GM10248 (cell line): ENCODE measurements at regions not wholly inside any gene's neighbourhood (a gene's known extent, or its start where the extent isn't known, plus 50 kb on each side); places are given as distances from the start of the nearest gene placed in this dataset.

ENCODE experiments used
- CTCF ChIA-PET: fragments of 300-600 bp; sonication (Branson Sonifier 250); formaldehyde crosslinking; extraction: SDS; loops from one replicate; lab custom pipeline; 2021; ENCODE audit warnings: antibody characterized with exemption; lab: Yijun Ruan, JAX
- POLR2A ChIA-PET: fragments of 350-650 bp; sonication (Branson Sonifier 250); formaldehyde crosslinking; extraction: SDS; loops from one replicate; lab custom pipeline; 2020; ENCODE audit warnings: antibody characterized with exemption; lab: Yijun Ruan, JAX
- DNase-seq: peaks from one replicate; pipeline ENCODE4 v3.0.0; 2012; ENCODE audit errors: extremely low spot score
- CTCF ChIP-seq: IDR thresholded peaks from 2 replicates; pipeline ENCODE4 v1.5.1; 2012; ENCODE audit warnings: mild to moderate bottlenecking, low read depth; ENCODE audit errors: extremely low read depth, missing control alignments, control extremely low read depth

- TF ChIP-seq CTCF = no peak
- CTCF ChIA-PET = interaction anchor here (1.0 kb wide), 1 partner anchor 42 kb away, joined by 3 read pairs; no protein-coding TSS in a partner anchor
- POLR2A ChIA-PET = no interaction called here
- DNase-seq = no peak
These were observed 95.3 kb upstream of the STMND1 start for GRCh38 chr6:17006543-17006942.

- POLR2A ChIA-PET = no interaction called here
- CTCF ChIA-PET = no interaction called here
- TF ChIP-seq CTCF = no peak
- DNase-seq = no peak
These were observed 97.6 kb upstream of the STMND1 start for GRCh38 chr6:17004269-17004668.

GRCh38 chr6:17002123-17002522 lies 99.7 kb upstream of the STMND1 start:
- ChIA-PET CTCF (interaction anchor here (1.8 kb wide), 1 partner anchor 8 kb away, joined by 5 read pairs; no protein-coding TSS in a partner anchor), POLR2A (no interaction called here)
- no peak for TF ChIP-seq CTCF
- DNase-seq = no peak

GRCh38 chr6:17001188-17001587 lies 100.7 kb upstream of the STMND1 start:
- CTCF ChIA-PET = interaction anchor here (1.8 kb wide), 1 partner anchor 9 kb away, joined by 5 read pairs; no protein-coding TSS in a partner anchor
- POLR2A ChIA-PET = no interaction called here
- DNase-seq = no peak
- TF ChIP-seq CTCF = no peak

GRCh38 chr6:16999491-17000436 lies 102.1 kb upstream of the STMND1 start:
- TF ChIP-seq CTCF = no peak
- CTCF ChIA-PET = no interaction called here
- POLR2A ChIA-PET = no interaction called here
- DNase-seq = no peak

- CTCF ChIA-PET = interaction anchor here (0.8 kb wide), 1 partner anchor 11 kb away, joined by 3 read pairs; no protein-coding TSS in a partner anchor
- POLR2A ChIA-PET = no interaction called here
- TF ChIP-seq CTCF = no peak
- no peak for DNase-seq
These were observed 103.4 kb upstream of the STMND1 start for GRCh38 chr6:16998461-16998860.
